LHCN-M2 (cell line): ENCODE measurements at regions not wholly inside any gene's neighbourhood (a gene's known extent, or its start where the extent isn't known, plus 50 kb on each side); places are given as distances from the start of the nearest gene placed in this dataset.
"Not testable (repeated sequence)": the region's sequence is repeated elsewhere in the genome, so short reads cannot be mapped to it uniquely, and the experiment has no call there.

Source experiments
- DNase-seq: peaks from one replicate; pipeline ENCODE4 v3.0.0-alpha.2; 2012; ENCODE audit warnings: low read depth

DNA sequence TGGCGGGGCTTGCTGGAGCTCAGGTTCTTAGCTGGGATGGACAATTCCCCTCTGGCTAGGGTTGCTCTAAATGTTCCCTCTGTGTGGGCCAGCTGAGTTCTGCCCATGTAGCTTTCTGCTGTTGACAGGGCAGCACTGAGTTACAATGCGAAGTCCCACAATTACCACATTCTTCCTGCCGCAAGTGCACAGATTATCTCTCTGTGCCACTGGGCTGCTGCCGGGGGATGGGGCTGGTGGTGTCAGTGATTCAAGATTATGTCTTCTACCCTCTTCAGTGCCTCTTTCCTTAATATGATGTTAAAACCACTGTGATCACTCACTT, 708.1 kb downstream of the SLC4A3 start:
- DNase-seq: no peak

DNA sequence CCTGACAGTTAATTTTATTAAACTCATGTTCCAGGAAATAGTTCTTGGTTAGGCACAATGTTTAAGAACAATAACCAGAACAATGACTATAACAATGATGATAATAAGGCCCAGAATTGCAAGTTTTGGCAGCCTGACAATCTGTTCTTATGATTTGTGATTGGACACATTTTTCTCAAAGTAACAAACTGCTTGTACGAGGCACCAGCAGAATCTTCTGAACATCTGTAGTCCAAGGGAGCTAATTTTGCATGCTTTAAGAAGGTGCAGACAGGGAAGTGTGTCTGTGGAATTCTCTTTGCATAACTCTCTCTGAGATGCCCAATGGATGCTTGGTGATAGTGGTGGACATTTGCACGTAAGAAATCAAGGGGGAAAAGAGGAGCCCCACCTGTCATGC, 709.3 kb downstream of the SLC4A3 start:
- DNase-seq: no peak

DNA sequence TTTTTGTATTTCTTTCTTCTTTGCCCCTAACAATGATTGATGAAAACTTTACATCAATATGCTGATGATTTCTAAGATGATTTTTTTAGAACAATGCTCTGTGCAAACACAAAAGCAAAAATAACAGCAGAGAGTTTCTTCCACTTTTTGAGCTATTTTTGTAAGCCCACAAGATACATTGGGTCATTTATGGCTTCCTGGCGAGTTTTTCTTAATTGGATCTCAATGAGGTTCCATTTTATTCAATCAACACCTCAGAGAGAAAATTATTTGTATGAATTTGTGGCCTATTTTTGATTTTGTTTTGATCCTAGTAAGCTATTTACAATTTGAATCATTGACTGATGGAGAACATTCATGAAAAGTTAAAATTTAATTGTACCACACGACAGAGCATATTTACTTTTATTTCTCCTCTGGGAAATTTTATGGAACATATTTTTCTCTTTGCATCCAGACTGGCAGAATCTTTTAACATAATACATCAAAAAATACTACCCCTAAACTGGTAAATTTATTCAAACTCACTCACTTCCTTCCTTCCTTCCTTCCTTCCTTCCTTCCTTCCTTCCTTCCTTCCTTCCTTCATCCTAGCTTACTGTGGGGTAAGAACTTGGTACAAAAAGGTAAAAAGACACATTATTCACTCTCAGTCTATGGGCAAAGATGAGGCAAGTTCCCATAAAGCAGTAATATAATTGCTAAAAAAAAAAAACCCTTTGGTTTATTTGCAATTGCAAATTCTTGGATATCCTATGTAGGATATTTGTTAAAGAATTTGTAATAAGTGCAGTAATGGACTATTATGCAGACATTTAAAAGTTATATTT, 710.4 kb downstream of the SLC4A3 start:
- no peak for DNase-seq

DNA sequence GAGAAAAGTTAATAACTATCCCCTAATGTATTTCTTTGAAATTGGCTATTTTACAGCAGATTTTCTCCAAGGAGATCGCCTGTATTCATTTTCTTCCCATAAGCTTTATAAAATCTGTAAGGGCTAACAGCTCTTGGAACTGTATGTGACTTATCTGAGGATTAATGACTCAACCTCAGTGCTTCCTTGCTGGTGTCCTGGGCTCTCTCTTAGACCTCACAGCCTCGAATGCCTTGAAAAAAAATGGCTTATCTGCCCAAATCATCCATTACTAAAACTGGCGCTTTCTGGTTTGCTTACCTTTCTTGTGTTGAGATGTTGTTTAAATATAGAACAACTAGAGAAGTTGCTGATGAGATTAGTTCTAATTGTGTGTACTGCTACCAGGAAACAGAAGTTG, 713.6 kb downstream of the SLC4A3 start:
- no peak for DNase-seq

GRCh38 chr2:220346919-220347318, 719.5 kb downstream of the SLC4A3 start:
- no peak for DNase-seq

- peak; percentile 54 for DNase-seq
These were observed 720.2 kb downstream of the SLC4A3 start for GRCh38 chr2:220347626-220348025.

DNA sequence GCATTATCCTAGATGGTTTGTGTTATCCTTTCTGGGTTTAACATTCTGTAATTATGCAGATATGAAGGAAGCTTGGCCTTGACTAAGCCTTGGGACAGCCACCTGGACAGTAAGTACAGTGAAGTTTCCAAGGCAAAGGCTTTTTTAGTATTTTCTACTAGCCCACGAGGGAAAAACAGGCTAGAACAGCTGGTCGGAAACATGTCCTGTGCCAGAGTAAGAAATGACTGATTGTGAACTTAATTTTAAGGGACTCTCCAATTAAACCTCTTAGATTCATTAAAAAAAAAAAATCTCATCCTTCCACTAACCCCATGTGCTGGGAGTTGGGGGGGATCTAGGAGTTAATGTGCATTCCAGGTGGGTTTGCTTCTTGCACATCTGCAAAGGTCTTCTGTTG, 720.8 kb downstream of the SLC4A3 start:
- DNase-seq: no peak

- DNase-seq: no peak
These were observed 726.5 kb downstream of the SLC4A3 start for GRCh38 chr2:220353897-220354296.

DNA sequence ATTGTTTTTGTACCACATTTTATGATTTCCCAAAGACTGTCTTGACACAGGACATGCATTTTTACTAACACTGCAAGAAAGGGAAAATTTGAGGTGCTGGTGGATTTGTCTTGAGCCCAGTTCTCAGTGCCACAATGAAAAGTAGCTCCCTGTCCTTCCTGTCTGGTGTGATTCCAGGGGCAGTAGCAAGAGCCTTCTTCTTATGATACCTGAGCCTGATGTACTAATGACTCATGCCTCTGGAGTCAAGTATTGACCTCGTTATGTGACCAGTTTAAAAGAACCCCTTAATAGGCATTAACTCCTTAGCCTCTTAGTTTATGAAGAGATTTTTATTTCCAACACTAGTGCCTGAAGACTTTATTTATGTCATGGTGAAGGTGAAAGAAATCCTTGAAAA, 728.6 kb downstream of the SLC4A3 start:
- no peak for DNase-seq

GRCh38 chr2:220365023-220365422, 737.6 kb downstream of the SLC4A3 start:
- no peak for DNase-seq

DNA sequence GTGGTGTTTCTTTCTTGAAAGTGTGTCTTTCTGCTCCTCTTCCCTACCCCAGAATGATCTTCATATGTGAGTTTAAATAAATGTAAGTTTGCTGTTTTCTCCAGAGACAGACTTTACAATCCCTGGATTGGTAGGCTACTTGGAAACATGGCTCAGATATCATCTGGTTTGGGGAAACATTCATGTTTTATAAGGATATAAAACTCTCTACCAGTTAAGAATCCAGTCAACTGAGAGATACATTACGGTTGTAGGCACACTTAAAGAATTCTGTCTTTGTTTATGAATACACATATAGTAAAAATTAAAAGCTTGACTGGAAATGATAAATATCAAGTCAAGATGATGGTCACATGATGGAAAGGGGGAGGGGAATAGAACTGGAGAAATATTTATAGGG, 739.3 kb downstream of the SLC4A3 start:
- no peak for DNase-seq

GRCh38 chr2:220370764-220371163, 743.3 kb downstream of the SLC4A3 start:
- no peak for DNase-seq

DNA sequence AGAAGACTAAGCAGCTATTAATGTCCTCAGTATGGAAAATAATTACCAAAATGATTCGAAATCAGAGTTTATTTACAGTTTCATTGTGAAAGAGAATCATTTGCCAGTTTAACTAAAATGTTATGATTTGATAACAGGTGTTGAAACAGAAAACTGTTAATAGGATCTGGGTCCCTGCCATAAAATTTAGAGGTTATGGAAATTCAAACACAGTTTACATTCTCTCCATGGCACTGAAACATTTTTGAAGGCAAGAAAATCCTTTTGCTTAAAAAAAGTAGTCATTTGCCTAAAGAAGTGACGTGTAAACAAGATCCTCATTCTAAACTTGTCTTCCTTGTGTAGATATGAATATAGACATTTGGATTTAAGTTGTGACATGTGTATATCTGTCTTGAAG, 743.8 kb downstream of the SLC4A3 start:
- DNase-seq: no peak

GRCh38 chr2:220373878-220374277, 746.4 kb downstream of the SLC4A3 start:
- peak; percentile 32 for DNase-seq

- no peak for DNase-seq
These were observed 746.9 kb downstream of the SLC4A3 start for GRCh38 chr2:220374282-220374681.

DNA sequence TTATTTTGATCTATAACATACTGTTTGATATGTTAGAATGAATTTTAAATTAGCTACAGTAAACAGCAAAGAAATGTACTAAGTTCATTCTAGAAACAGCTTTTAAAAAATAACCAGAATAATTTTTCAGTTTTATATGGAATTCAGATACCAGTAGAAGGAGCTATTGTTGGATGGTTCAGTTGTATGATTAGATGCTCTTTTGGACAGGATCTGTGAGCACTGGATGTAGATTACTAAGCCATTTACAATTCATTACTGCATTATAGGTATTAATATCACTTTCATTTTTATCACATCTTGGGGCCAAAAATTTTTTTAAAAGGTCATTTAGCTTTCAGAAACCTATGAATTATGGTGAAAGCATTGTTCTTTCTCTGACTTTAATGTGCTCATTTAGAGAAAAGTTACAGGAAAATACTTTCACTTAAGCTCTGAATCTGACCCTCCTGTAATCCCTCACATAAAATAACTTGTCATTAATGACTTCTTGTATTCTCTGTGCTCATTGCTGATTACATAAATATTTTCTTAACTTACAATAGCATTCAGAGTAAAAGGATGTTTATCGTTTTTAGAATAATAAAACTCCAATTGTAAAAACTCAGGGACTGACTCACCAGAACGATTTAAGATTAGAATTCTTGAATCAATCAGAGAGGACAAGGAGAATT, 750.2 kb downstream of the SLC4A3 start:
- DNase-seq: no peak

GRCh38 chr2:220387758-220388157, 760.3 kb downstream of the SLC4A3 start:
- DNase-seq: not testable (repeated sequence)

- no peak for DNase-seq
These were observed 766.3 kb downstream of the SLC4A3 start for GRCh38 chr2:220393711-220394110.

- peak; percentile 60 for DNase-seq
These were observed 767.0 kb downstream of the SLC4A3 start for GRCh38 chr2:220394433-220394832.

DNA sequence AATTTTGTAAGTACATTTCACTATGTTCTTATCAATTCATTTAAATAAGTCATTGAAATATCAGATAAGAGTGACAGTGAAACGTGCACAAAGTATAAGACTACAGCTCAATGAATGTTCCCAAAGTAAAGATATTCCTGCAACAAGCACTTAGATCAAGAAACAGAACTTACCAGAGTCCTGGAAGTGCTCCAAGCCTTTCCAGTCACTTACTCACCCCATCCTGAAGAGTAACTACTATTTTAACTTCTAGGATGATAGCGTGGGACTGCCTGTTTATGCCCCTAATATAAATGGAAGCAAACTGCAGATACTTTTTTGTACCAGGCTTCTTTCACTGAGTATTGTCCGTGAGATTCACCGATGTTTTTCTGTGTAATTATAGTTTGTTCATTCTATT, 768.9 kb downstream of the SLC4A3 start:
- peak; percentile 38 for DNase-seq

- no peak for DNase-seq
These were observed 782.9 kb downstream of the SLC4A3 start for GRCh38 chr2:220410296-220410695.

DNA sequence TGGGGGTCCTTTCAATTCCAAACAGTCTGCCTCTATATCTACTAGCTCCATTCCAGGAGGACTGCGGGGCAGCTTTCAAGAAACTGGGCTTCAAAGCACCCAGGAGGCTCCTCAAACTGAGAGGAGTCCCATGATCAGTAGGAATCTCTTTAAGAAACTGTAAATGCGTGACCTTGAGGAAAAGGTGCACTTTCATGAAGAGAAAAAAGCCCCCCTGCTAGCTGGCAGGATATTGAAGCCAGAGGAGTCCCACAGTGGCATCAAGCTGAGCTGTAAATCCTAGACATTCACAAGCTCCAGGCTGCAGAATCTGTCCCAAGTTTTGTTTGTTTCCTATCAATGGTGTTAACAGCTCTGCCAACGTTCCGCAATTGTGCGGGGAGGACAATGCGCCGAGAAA, 790.1 kb downstream of the SLC4A3 start:
- DNase-seq: no peak

DNA sequence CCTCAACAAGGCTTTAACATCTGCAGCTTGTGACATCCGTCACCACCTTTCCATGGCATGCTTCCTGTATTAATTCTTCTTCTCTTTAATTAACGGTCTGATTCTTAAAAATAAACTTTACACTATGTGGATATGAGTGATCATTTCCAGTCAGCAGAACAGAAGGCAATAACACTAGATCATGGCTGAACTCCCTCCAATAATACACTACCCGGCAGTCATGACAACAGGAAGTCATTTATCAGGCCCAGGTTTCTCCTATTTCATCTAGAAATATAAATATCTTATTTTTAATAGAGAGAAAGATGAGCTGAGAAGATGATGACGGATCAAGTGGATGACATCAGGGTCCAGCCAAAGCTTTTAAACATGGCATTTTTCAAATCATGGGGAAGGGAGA, 792.2 kb downstream of the SLC4A3 start:
- DNase-seq: no peak
